Astrocyte (in vitro differentiated cells and primary cell): ENCODE measurements at regions not wholly inside any gene's neighbourhood (a gene's known extent, or its start where the extent isn't known, plus 50 kb on each side); places are given as distances from the start of the nearest gene placed in this dataset.

ENCODE experiments used
- CTCF ChIP-seq: IDR thresholded peaks from 2 replicates; pipeline ENCODE4 v1.5.1; 2011; ENCODE audit warnings: low read depth, mild to moderate bottlenecking, inconsistent platforms, low read length, moderate library complexity; ENCODE audit not compliant: insufficient read depth
- EZH2 ChIP-seq: IDR thresholded peaks from 2 replicates; pipeline ENCODE4 v1.6.1; 2012; ENCODE audit warnings: mild to moderate bottlenecking, low read length, inconsistent platforms; ENCODE audit not compliant: insufficient read depth

- TF ChIP-seq CTCF: no peak
- TF ChIP-seq EZH2: no peak
Observed at GRCh38 chr2:226135861-226136548, 663.6 kb downstream of the IRS1 start.
